GM12878 (cell line): ENCODE measurements at regions not wholly inside any gene's neighbourhood (a gene's known extent, or its start where the extent isn't known, plus 50 kb on each side); places are given as distances from the start of the nearest gene placed in this dataset.

ENCODE experiments used
- ATAC-seq: fragments of 200-7000 bp; cut with Tn5 transposase; 3 replicates; pipeline ENCODE4 v1.9.1; 2020; ENCODE audit warnings: mild to moderate bottlenecking, moderate library complexity
- BruUV-seq: library from RNA; stranded (reverse); fragments of 400-500 nt; replicated peaks from 2 replicates; lab custom pipeline; 2021; lab: Mats Ljungman, UMichigan
- CTCF ChIA-PET: fragments of 300-600 bp; sonication (Branson Sonifier 250); formaldehyde crosslinking; extraction: SDS; loops from one replicate; lab custom pipeline; 2021; ENCODE audit warnings: inconsistent platforms; lab: Yijun Ruan, JAX
- POLR2A ChIA-PET: fragments of 350-600 bp; formaldehyde crosslinking; extraction: SDS; loops from one replicate; lab custom pipeline; 2021; ENCODE audit warnings: inconsistent platforms; lab: Charles Lee
- RAD21 ChIA-PET: fragments of 300-600 bp; sonication (Branson Sonifier 250); formaldehyde crosslinking; loops from one replicate; lab custom pipeline; 2023; ENCODE audit warnings: antibody characterized with exemption; ENCODE audit not compliant: unreplicated experiment; lab: Charles Lee
- SMC1A ChIA-PET: fragments of 300-600 bp; sonication (Branson Sonifier 250); formaldehyde crosslinking; loops from one replicate; lab custom pipeline; 2023; ENCODE audit not compliant: unreplicated experiment, uncharacterized antibody; lab: Charles Lee
- DNase-seq: peaks from one replicate; pipeline ENCODE4 v3.0.0-alpha.2; 2011; ENCODE audit warnings: low read depth, low spot score
- FAIRE-seq: peaks from 3 replicates; lab custom pipeline; 2011; peaks lifted over from hg19 to GRCh38; lab: Jason Lieb, UNC
- H2AFZ ChIP-seq: 2 replicates; pipeline ENCODE4 v1.6.0; 2011; ENCODE audit warnings: low read depth, low read length, control low read depth; ENCODE audit not compliant: control insufficient read depth
- H3K27ac ChIP-seq: 2 replicates; pipeline ENCODE4 v1.5.1; 2011; ENCODE audit warnings: control low read depth; ENCODE audit not compliant: control insufficient read depth, insufficient read depth
- H3K27me3 ChIP-seq, 2 experiments: replicated peaks in 1 of 2; 2 replicates each; pipeline versions ENCODE4 v1.6.0 to v1.6.1; 2011; ENCODE audit warnings: low read length in 1 of 2; ENCODE audit not compliant: control insufficient read depth in 2 of 2, insufficient read depth in 2 of 2
- H3K36me3 ChIP-seq, 2 experiments: 2 replicates each; pipeline ENCODE4 v1.5.1; 2011; ENCODE audit warnings: low read length in 1 of 2; ENCODE audit not compliant: control insufficient read depth in 2 of 2, insufficient read depth in 2 of 2
- H3K4me1 ChIP-seq: 2 replicates; pipeline ENCODE4 v1.6.1; 2011; ENCODE audit warnings: mild to moderate bottlenecking, low read length, moderate library complexity, mixed read lengths; ENCODE audit not compliant: control insufficient read depth, insufficient read depth
- H3K4me2 ChIP-seq: 2 replicates; pipeline ENCODE4 v1.6.0; 2011; ENCODE audit warnings: control low read depth; ENCODE audit not compliant: control insufficient read depth, insufficient read depth
- H3K4me3 ChIP-seq: fragments of 200-600 bp; sonication (generic); 2 replicates; pipeline ENCODE4 v1.5.1; 2016
- H3K79me2 ChIP-seq: 2 replicates; pipeline ENCODE4 v1.6.0; 2011; ENCODE audit warnings: low read length; ENCODE audit not compliant: control insufficient read depth, insufficient read depth
- H3K9ac ChIP-seq: 2 replicates; pipeline ENCODE4 v1.8.0; 2011; ENCODE audit warnings: low read length, control low read depth, mixed read lengths; ENCODE audit not compliant: control insufficient read depth, insufficient read depth
- H3K9me3 ChIP-seq: replicated peaks from 3 replicates; pipeline ENCODE4 v1.5.1; 2011; ENCODE audit warnings: mild to moderate bottlenecking, low read length; ENCODE audit not compliant: control insufficient read depth, insufficient read depth
- H4K20me1 ChIP-seq: 2 replicates; pipeline ENCODE4 v1.6.0; 2011; ENCODE audit not compliant: control insufficient read depth, insufficient read depth
- BCL11A ChIP-seq: IDR thresholded peaks from 2 replicates; pipeline ENCODE4 v1.6.1; 2011; ENCODE audit warnings: low read depth, low read length
- CUX1 ChIP-seq: IDR thresholded peaks from 2 replicates; pipeline ENCODE4 v1.6.1; 2012; ENCODE audit warnings: improper control_type of control experiment, low read depth, low read length; ENCODE audit not compliant: insufficient replicate concordance
- E2F4 ChIP-seq: IDR thresholded peaks from 2 replicates; pipeline ENCODE4 v1.6.1; 2012; ENCODE audit warnings: low read depth, low read length, improper control_type of control experiment
- E2F8 ChIP-seq: fragments of 450-650 bp; IDR thresholded peaks from 2 replicates; pipeline ENCODE4 v1.6.1; 2018; ENCODE audit warnings: mild to moderate bottlenecking, low read depth, moderate library complexity; ENCODE audit not compliant: partially characterized antibody
- ELK1 ChIP-seq: IDR thresholded peaks from 2 replicates; pipeline ENCODE4 v1.6.1; 2012; ENCODE audit warnings: low read depth, low read length, improper control_type of control experiment
- EP300 ChIP-seq, 2 experiments: fragments of 150-350 bp in 1 of 2; IDR thresholded peaks; 2 replicates each; pipeline ENCODE4 v1.6.1; 2011 to 2012; ENCODE audit warnings: low read depth in 2 of 2, low read length in 2 of 2, borderline replicate concordance in 1 of 2, improper control_type of control experiment in 1 of 2, inconsistent platforms in 1 of 2; ENCODE audit not compliant: control insufficient read depth in 1 of 2
- GATAD2B ChIP-seq: fragments of 450-650 bp; conservative IDR thresholded peaks from 2 replicates; pipeline ENCODE4 v1.6.1; 2017; ENCODE audit warnings: low read depth, mild to moderate bottlenecking, moderate library complexity
- MTA2 ChIP-seq: fragments of 450-650 bp; IDR thresholded peaks from 2 replicates; pipeline ENCODE4 v1.6.1; 2016; ENCODE audit warnings: low read depth, mild to moderate bottlenecking, moderate library complexity
- NFYA ChIP-seq: IDR thresholded peaks from 2 replicates; pipeline ENCODE4 v1.6.1; 2011; ENCODE audit warnings: low read depth, mild to moderate bottlenecking, low read length, improper control_type of control experiment, borderline replicate concordance
- RFX5 ChIP-seq: IDR thresholded peaks from 2 replicates; pipeline ENCODE4 v1.6.1; 2011; ENCODE audit warnings: low read depth, low read length, improper control_type of control experiment
- WGBS: methylation state at CpG from one replicate; pipeline ENCODE4 v1.1.6; 2016; ENCODE audit warnings: low lambda C conversion rate; ENCODE audit not compliant: insufficient replicate concordance, insufficient coverage; ENCODE audit errors: missing lambda C conversion rate; 5-methylcytosine and 5-hydroxymethylcytosine counted together
- in situ Hi-C: fragments of 300-500 bp; cut with MboI; formaldehyde crosslinking; loops from 9 replicates; pipeline ENCODE4 v1.14.3; 2018; ENCODE audit warnings: mixed read lengths
- intact Hi-C: fragments of 100-400 bp; cut with micrococcal nuclease; formaldehyde crosslinking; loops from one replicate; pipeline ENCODE4 v1.14.2; 2022; ENCODE audit not compliant: unreplicated experiment

- TF ChIP-seq CUX1 (no peak), BCL11A (no peak), MTA2 (no peak)
These were observed 221.4 kb upstream of the CPHXL start (continued) for GRCh38 chr16:75947626-75948239.

GRCh38 chr16:75948441-75948840 lies 222.2 kb upstream of the CPHXL start:
- BruUV-seq, result no TSS peak
- CTCF ChIA-PET, result no interaction called here
- FAIRE-seq, result no peak
- in situ Hi-C loops (no loop called here), intact Hi-C loops (no loop called here)
- SMC1A ChIA-PET, result no interaction called here
- 13% methylated on average over 2 of the region's 2 CpGs for WGBS
- no peak overlapping the region for H3K9ac ChIP-seq
- POLR2A ChIA-PET, result no interaction called here
- H2AFZ ChIP-seq, result no peak overlapping the region
- H3K79me2 ChIP-seq, result no peaks in the 10 kb centered on the region
- no peak for DNase-seq
- no peak overlapping the region for H3K4me2 ChIP-seq
- TF ChIP-seq EP300 (IDR thresholded peaks at IDR 0.05; ENCODE audit: borderline replicate concordance in 1 of 2, control insufficient read depth in 1 of 2, low read depth in 2 of 2, low read length in 2 of 2) (no peak), RFX5 (no peak), GATAD2B (no peak), E2F8 (no peak), NFYA (no peak), ELK1 (no peak), E2F4 (no peak)
- no peak for ATAC-seq
- RAD21 ChIA-PET, result no interaction called here
- H3K9me3 ChIP-seq, result no peaks in the 10 kb centered on the region
- H3K27me3 ChIP-seq, result no peaks in the 10 kb centered on the region
- no peaks in the 10 kb centered on the region for H3K4me1 ChIP-seq
- H4K20me1 ChIP-seq, result no peaks in the 10 kb centered on the region
- H3K27ac ChIP-seq, result no peak overlapping the region
- no peaks in the 10 kb centered on the region for H3K36me3 ChIP-seq
- H3K4me3 ChIP-seq, result no peak overlapping the region
